Suprapubic skin (tissue), 4 donors: ENCODE measurements at regions not wholly inside any gene's neighbourhood (a gene's known extent, or its start where the extent isn't known, plus 50 kb on each side); places are given as distances from the start of the nearest gene placed in this dataset.

ENCODE experiments used
- DNase-seq, 2 donors: peaks; one replicate each; pipeline ENCODE4 v3.0.0-alpha.2; 2019; ENCODE audit warnings: low spot score in 2 of 2
- H3K27ac ChIP-seq: fragments of 200-600 bp; sonication (generic); one replicate; pipeline ENCODE4 v1.5.1; 2019
- H3K27me3 ChIP-seq: fragments of 200-600 bp; sonication (generic); one replicate; pipeline ENCODE4 v1.5.1; 2019
- H3K36me3 ChIP-seq: fragments of 200-600 bp; sonication (generic); one replicate; pipeline ENCODE4 v1.5.1; 2019
- H3K4me1 ChIP-seq: fragments of 200-600 bp; sonication (generic); one replicate; pipeline ENCODE4 v1.5.1; 2019
- H3K4me3 ChIP-seq: fragments of 200-600 bp; sonication (generic); one replicate; pipeline ENCODE4 v1.5.1; 2019; ENCODE audit warnings: mild to moderate bottlenecking
- H3K9me3 ChIP-seq: fragments of 200-600 bp; sonication (generic); one replicate; pipeline ENCODE4 v1.5.1; 2019
- CTCF ChIP-seq, 2 donors: fragments of 200-600 bp in 1 of 2; fragments of 450-650 bp in 1 of 2; sonication (generic) in 1 of 2; IDR thresholded peaks; one replicate each; pipeline ENCODE4 v1.5.1; 2016 to 2019; ENCODE audit warnings: antibody characterized with exemption in 2 of 2, mild to moderate bottlenecking in 1 of 2, moderate library complexity in 1 of 2
- EP300 ChIP-seq: sonication (generic); formaldehyde crosslinking; IDR thresholded peaks from one replicate; pipeline ENCODE4 v1.6.1; 2017; ENCODE audit warnings: antibody characterized with exemption
- POLR2A ChIP-seq, 2 donors: fragments of 450-650 bp; IDR thresholded peaks; one replicate each; pipeline ENCODE4 v1.6.1; 2017; ENCODE audit warnings: antibody characterized with exemption in 2 of 2, mild to moderate bottlenecking in 2 of 2, moderate library complexity in 2 of 2
- POLR2AphosphoS5 ChIP-seq, 3 donors: sonication (generic); formaldehyde crosslinking; IDR thresholded peaks; one replicate each; pipeline ENCODE4 v1.6.1; 2017; ENCODE audit warnings: antibody characterized with exemption in 3 of 3
- WGBS: methylation state at CpG from one replicate; pipeline ENCODE4 v1.1.5; 2018; 5-methylcytosine and 5-hydroxymethylcytosine counted together

- TF ChIP-seq POLR2A (IDR thresholded peaks at IDR 0.05) (no peak), EP300 (no peak), CTCF (IDR thresholded peaks at IDR 0.05) (no peak), POLR2AphosphoS5 (IDR thresholded peaks at IDR 0.05) (no peak)
- no peak for DNase-seq
- Histone ChIP-seq H3K9me3 (no peaks in the 10 kb centered on the region), H3K36me3 (no peaks in the 10 kb centered on the region), H3K27ac (no peak overlapping the region), H3K27me3 (no peaks in the 10 kb centered on the region), H3K4me3 (no peak overlapping the region), H3K4me1 (no peaks in the 10 kb centered on the region)
Measured at GRCh38 chr13:84352946-84353345, 470.7 kb upstream of the SLITRK1 start.

- Histone ChIP-seq H3K4me1 (no peaks in the 10 kb centered on the region), H3K27ac (no peak overlapping the region), H3K36me3 (no peaks in the 10 kb centered on the region), H3K9me3 (no peaks in the 10 kb centered on the region), H3K27me3 (no peaks in the 10 kb centered on the region), H3K4me3 (no peak overlapping the region)
- TF ChIP-seq POLR2A (IDR thresholded peaks at IDR 0.05) (no peak), EP300 (no peak), POLR2AphosphoS5 (IDR thresholded peaks at IDR 0.05) (no peak), CTCF (IDR thresholded peaks at IDR 0.05) (no peak)
- no peak for DNase-seq
Measured at GRCh38 chr13:84339456-84339855, 457.2 kb upstream of the SLITRK1 start.

GRCh38 chr13:84332346-84332745 lies 450.1 kb upstream of the SLITRK1 start:
- DNase-seq: no peak
- 72% methylated on average over 2 of the region's 2 CpGs for WGBS
- H3K9me3 ChIP-seq: no peaks in the 10 kb centered on the region
- no peaks in the 10 kb centered on the region for H3K36me3 ChIP-seq
- no peak overlapping the region for H3K27ac ChIP-seq
- no peak overlapping the region for H3K4me3 ChIP-seq
- H3K27me3 ChIP-seq: no peaks in the 10 kb centered on the region
- TF ChIP-seq EP300 (no peak), CTCF (IDR thresholded peaks at IDR 0.05) (no peak), POLR2AphosphoS5 (IDR thresholded peaks at IDR 0.05) (no peak), POLR2A (IDR thresholded peaks at IDR 0.05) (no peak)
- H3K4me1 ChIP-seq: no peaks in the 10 kb centered on the region

- Histone ChIP-seq H3K27ac (no peak overlapping the region), H3K27me3 (no peaks in the 10 kb centered on the region), H3K9me3 (no peaks in the 10 kb centered on the region), H3K4me3 (no peak overlapping the region), H3K4me1 (no peaks in the 10 kb centered on the region), H3K36me3 (no peaks in the 10 kb centered on the region)
- 58% methylated on average over 4 of the region's 4 CpGs for WGBS
- TF ChIP-seq CTCF (IDR thresholded peaks at IDR 0.05) (no peak), EP300 (no peak), POLR2AphosphoS5 (IDR thresholded peaks at IDR 0.05) (no peak), POLR2A (IDR thresholded peaks at IDR 0.05) (no peak)
- DNase-seq: no peak
Measured at GRCh38 chr13:84315527-84315926, 433.3 kb upstream of the SLITRK1 start.

- no peak for TF ChIP-seq EP300
- TF ChIP-seq POLR2AphosphoS5 (IDR thresholded peaks at IDR 0.05): no peak
- TF ChIP-seq CTCF (IDR thresholded peaks at IDR 0.05): no peak
- TF ChIP-seq POLR2A (IDR thresholded peaks at IDR 0.05): no peak
- WGBS: 91% methylated on average over 1 of the region's 1 CpG
- no peaks in the 10 kb centered on the region for H3K36me3 ChIP-seq
Measured at GRCh38 chr13:84303035-84303434, 420.8 kb upstream of the SLITRK1 start.

More at GRCh38 chr13:84303035-84303434, 420.8 kb upstream of the SLITRK1 start:
- Histone ChIP-seq H3K9me3 (no peaks in the 10 kb centered on the region), H3K27me3 (no peaks in the 10 kb centered on the region), H3K4me1 (no peaks in the 10 kb centered on the region), H3K4me3 (no peak overlapping the region), H3K27ac (no peak overlapping the region)
- no peak for DNase-seq
